ENCODE measurements at regions not wholly inside any gene's neighbourhood (a gene's known extent, or its start where the extent isn't known, plus 50 kb on each side); places are given as distances from the start of the nearest gene placed in this dataset.

GRCh38 chr5:38207343-38207742, 51.0 kb upstream of the EGFLAM start:
- DNase-seq (ENCODE audit: low spot score): no peak

GRCh38 chr5:38202741-38203140, 55.6 kb upstream of the EGFLAM start:
- no peak for DNase-seq (ENCODE audit: low spot score)

- DNase-seq (ENCODE audit: low spot score): no peak
Observed at GRCh38 chr5:38200872-38201557, 57.3 kb upstream of the EGFLAM start.

GRCh38 chr5:38197118-38197517, 61.2 kb upstream of the EGFLAM start:
- no peak for DNase-seq (ENCODE audit: low spot score)

GRCh38 chr5:38193015-38193581, 65.3 kb upstream of the EGFLAM start:
- DNase-seq (ENCODE audit: low spot score): peak; percentile 66

GRCh38 chr5:38191693-38192092, 66.7 kb upstream of the EGFLAM start:
- no peak for DNase-seq (ENCODE audit: low spot score)

- no peak for DNase-seq (ENCODE audit: low spot score)
Observed at GRCh38 chr5:38190111-38190510, 68.2 kb upstream of the EGFLAM start.

GRCh38 chr5:38189081-38189504, 69.3 kb upstream of the EGFLAM start:
- DNase-seq (ENCODE audit: low spot score): no peak

GRCh38 chr5:38188591-38188990, 69.8 kb upstream of the EGFLAM start:
- no peak for DNase-seq (ENCODE audit: low spot score)

- no peak for DNase-seq (ENCODE audit: low spot score)
Observed at GRCh38 chr5:38187532-38187931, 70.8 kb upstream of the EGFLAM start.

GRCh38 chr5:38184627-38185026, 73.7 kb upstream of the EGFLAM start:
- DNase-seq (ENCODE audit: low spot score): no peak

GRCh38 chr5:38182991-38183390, 75.4 kb upstream of the EGFLAM start:
- DNase-seq (ENCODE audit: low spot score): no peak

- no peak for DNase-seq (ENCODE audit: low spot score)
Observed at GRCh38 chr5:38168029-38168428, 90.3 kb upstream of the EGFLAM start.

GRCh38 chr5:38167562-38167996, 90.8 kb upstream of the EGFLAM start:
- DNase-seq (ENCODE audit: low spot score): no peak

GRCh38 chr5:38166832-38167231, 91.5 kb upstream of the EGFLAM start:
- no peak for DNase-seq (ENCODE audit: low spot score)

GRCh38 chr5:38165435-38165834, 92.9 kb upstream of the EGFLAM start:
- no peak for DNase-seq (ENCODE audit: low spot score)

GRCh38 chr5:38164776-38165399, 93.5 kb upstream of the EGFLAM start:
- DNase-seq (ENCODE audit: low spot score): no peak

- DNase-seq (ENCODE audit: low spot score): no peak
Observed at GRCh38 chr5:38163636-38164237, 94.6 kb upstream of the EGFLAM start.

- DNase-seq (ENCODE audit: low spot score): no peak
Observed at GRCh38 chr5:38162625-38163024, 95.7 kb upstream of the EGFLAM start.

- DNase-seq (ENCODE audit: low spot score): no peak
Observed at GRCh38 chr5:38157024-38157423, 101.3 kb upstream of the EGFLAM start.

- DNase-seq (ENCODE audit: low spot score): no peak
Observed at GRCh38 chr5:38154615-38155204, 103.6 kb upstream of the EGFLAM start.

- DNase-seq (ENCODE audit: low spot score): no peak
Observed at GRCh38 chr5:38151878-38152277, 106.5 kb upstream of the EGFLAM start.

- DNase-seq (ENCODE audit: low spot score): no peak
Observed at GRCh38 chr5:38149815-38150195, 108.6 kb upstream of the EGFLAM start.
